ENCODE measurements at regions not wholly inside any gene's neighbourhood (a gene's known extent, or its start where the extent isn't known, plus 50 kb on each side); places are given as distances from the start of the nearest gene placed in this dataset.
"Not testable (repeated sequence)": the region's sequence is repeated elsewhere in the genome, so short reads cannot be mapped to it uniquely, and the experiment has no call there.

DNA sequence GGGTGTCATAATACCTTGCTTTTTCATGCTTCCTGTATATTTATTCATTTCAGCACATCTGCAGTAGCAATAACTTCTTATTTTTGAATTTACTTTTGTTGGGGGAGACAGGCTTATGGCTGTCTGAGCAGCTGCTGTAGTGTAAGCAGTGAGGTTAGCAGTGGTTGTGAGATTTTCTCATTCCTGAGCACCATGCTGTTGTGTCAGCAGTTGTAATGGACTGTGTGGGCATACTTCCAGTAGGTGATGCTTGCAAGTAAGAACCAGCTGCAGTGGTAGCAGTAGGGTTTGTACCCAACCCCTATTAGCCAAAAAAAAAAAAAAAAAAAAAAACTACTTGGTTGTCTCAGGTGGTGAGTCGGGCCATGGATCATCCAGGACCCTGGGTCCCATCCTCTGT lies 311.6 kb downstream of the NUF2 start:
- no peaks in the 10 kb centered on the region for H3K9me3 ChIP-seq
- intact Hi-C loops (cut with DNase I), result no loop called here
- no peaks in the 10 kb centered on the region for H3K36me3 ChIP-seq
- WGBS (ENCODE audit: insufficient coverage, low coverage, low lambda C conversion rate, missing lambda C conversion rate), result 88% methylated on average over 1 of the region's 1 CpG
- no peak for ATAC-seq
- H3K27ac ChIP-seq, result no peak overlapping the region
- no peaks in the 10 kb centered on the region for H3K4me1 ChIP-seq
- DNase-seq, result no peak
- no peak overlapping the region for H3K4me3 ChIP-seq
- no peaks in the 10 kb centered on the region for H3K27me3 ChIP-seq
- TF ChIP-seq CTCF (IDR thresholded peaks at IDR 0.05) (no peak), POLR2A (IDR thresholded peaks at IDR 0.05) (no peak)

DNA sequence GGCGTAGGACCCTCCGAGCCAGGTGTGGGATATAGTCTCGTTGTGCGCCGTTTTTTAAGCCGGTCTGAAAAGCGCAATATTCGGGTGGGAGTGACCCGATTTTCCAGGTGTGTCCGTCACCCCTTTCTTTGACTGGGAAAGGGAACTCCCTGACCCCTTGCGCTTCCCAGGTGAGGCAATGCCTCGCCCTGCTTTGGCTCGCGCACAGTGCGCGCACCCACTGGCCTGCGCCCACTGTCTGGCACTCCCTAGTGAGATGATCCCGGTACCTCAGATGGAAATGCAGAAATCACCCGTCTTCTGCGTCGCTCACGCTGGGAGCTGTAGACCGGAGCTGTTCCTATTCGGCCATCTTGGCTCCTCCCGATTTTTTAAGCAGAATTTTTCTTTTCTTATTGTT lies 323.9 kb downstream of the NUF2 start:
- 87% methylated on average over 25 of the region's 25 CpGs for WGBS (ENCODE audit: insufficient coverage, low coverage, low lambda C conversion rate, missing lambda C conversion rate)
- H3K4me3 ChIP-seq; ATAC-seq; H3K9me3 ChIP-seq; intact Hi-C loops (cut with DNase I); H3K36me3 ChIP-seq; DNase-seq; H3K27me3 ChIP-seq; H3K4me1 ChIP-seq; H3K27ac ChIP-seq: not testable (repeated sequence)

GRCh38 chr1:163650624-163651023 lies 328.9 kb downstream of the NUF2 start:
- Histone ChIP-seq H3K27ac (no peak overlapping the region), H3K4me3 (no peak overlapping the region), H3K27me3 (no peaks in the 10 kb centered on the region), H3K9me3 (no peaks in the 10 kb centered on the region), H3K36me3 (no peaks in the 10 kb centered on the region), H3K4me1 (no peaks in the 10 kb centered on the region)
- 70% methylated on average over 3 of the region's 4 CpGs for WGBS (ENCODE audit: insufficient coverage, low coverage, low lambda C conversion rate, missing lambda C conversion rate)
- intact Hi-C loops (cut with DNase I), result no loop called here
- DNase-seq (no peak), ATAC-seq (no peak)
- TF ChIP-seq CTCF (IDR thresholded peaks at IDR 0.05) (no peak), POLR2A (IDR thresholded peaks at IDR 0.05) (no peak)

- intact Hi-C loops (cut with DNase I), result no loop called here
- Histone ChIP-seq H3K9me3 (no peaks in the 10 kb centered on the region), H3K4me3 (no peak overlapping the region), H3K27me3 (no peaks in the 10 kb centered on the region), H3K4me1 (no peaks in the 10 kb centered on the region), H3K36me3 (no peaks in the 10 kb centered on the region), H3K27ac (no peak overlapping the region)
- no peak for ATAC-seq
- no peak for DNase-seq
- no peak for TF ChIP-seq POLR2A (IDR thresholded peaks at IDR 0.05)
- TF ChIP-seq CTCF (IDR thresholded peaks at IDR 0.05), result no peak
Observed at GRCh38 chr1:163652441-163652840, 330.7 kb downstream of the NUF2 start.

DNA sequence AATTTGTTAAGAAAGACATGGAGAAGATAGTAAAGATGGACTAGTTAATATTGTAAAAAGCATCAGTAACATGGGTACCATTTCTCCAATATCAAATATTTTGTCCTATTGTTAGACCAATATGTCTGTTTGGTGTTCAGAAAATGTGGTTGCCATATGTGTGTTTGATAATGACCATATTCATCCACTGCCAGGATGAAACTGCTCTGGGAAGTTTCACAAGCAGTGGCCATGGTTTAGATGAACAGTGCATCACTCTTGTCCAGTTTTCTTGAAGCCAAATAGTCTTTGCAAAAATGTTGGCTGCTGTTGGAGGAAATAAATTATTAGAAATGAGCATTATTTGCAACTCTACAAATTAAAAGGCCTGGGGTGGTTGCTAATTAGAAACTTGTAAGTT lies 333.8 kb downstream of the NUF2 start:
- intact Hi-C loops (cut with DNase I), result no loop called here
- H3K4me1 ChIP-seq, result no peaks in the 10 kb centered on the region
- no peak overlapping the region for H3K27ac ChIP-seq
- TF ChIP-seq POLR2A (IDR thresholded peaks at IDR 0.05) (no peak), CTCF (IDR thresholded peaks at IDR 0.05) (no peak)
- ATAC-seq (no peak), DNase-seq (no peak)
- no peaks in the 10 kb centered on the region for H3K9me3 ChIP-seq
- no peak overlapping the region for H3K4me3 ChIP-seq
- no peaks in the 10 kb centered on the region for H3K36me3 ChIP-seq
- no peaks in the 10 kb centered on the region for H3K27me3 ChIP-seq

Measured in right lobe of liver (tissue), 6 donors.